GM18519 (cell line): ENCODE measurements at regions not wholly inside any gene's neighbourhood (a gene's known extent, or its start where the extent isn't known, plus 50 kb on each side); places are given as distances from the start of the nearest gene placed in this dataset.

Experiments
- ATAC-seq: cut with Tn5 transposase; IDR thresholded peaks from one replicate; pipeline ENCODE4 v1.9.1; 2021; ENCODE audit warnings: mild to moderate bottlenecking, moderate library complexity; ENCODE audit not compliant: unreplicated experiment, low FRiP score

DNA sequence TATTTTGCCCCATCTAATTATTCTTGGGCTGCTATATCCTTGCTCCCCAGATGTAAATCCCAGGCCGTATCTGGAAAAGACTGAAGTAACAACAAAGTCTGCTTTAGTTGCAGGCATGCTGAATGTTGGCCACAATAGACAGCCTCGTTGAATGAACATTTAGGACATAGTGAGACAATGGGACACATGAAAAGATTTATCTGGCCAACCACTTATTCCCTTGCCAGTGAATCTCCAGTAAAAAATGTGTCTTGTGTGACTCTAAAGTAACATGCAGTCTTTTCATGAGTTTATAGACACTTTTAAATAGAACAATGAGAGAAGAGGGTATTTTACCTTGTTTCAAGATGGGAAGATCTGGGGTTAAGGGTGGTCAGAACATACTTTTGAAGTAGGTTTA is 60.2 kb upstream of the STXBP6 start:
- ATAC-seq, result no peak

DNA sequence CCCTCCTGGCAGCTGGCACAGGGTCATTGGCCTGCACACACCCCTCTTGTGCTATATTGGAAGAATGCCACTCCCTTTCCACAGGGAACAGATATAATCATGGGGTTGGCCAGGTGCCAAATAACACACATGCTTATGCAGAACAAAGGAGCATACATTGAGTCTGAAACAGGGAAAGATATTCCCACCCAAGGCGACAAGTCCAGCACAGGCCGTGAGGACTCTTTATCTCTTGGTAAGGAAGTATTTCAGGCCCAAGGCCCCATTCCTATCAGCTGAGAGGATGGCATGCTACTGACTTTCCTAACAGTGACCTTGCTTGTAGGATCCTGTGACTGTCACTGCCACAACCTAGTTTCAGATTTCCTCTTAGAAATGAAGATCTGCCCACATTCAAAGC is 59.0 kb upstream of the STXBP6 start:
- no peak for ATAC-seq

DNA sequence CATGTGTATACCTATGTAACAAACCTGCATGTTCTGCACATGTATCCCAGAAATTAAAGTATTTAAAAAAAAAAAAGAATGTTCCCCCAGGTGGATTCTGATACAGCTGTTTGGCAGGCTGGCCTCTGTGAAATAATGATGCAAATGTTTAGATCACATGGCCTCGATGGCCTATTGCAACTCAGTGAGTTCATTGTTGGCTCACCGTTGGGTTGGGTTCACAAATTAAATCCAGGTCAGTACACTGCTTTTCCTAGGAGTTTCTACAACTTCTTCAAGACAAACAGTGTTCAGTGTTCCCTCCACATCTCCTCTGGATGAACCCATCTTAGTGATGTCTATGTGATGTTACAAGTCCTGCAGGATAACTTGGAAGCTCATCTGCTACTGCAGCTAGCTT is 58.3 kb upstream of the STXBP6 start:
- no peak for ATAC-seq

DNA sequence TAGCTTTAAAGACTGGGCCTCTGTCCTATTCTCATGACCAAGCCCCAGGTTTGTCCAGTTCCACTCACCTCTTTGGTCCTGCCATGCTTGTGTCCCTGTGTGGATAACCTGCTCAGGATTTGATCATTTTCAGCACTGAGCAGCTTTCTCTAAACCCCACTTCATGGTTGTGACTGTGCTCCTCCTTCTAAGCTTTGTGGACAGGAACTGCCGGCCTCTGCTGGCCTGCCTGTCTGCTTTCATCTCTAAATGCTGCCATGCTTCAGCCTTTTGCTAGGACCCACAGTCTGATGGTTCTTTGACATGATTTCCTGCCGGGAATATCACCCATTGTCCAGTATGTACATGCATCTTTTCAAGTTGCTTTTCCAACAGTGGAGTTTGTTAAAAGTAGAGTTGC is 53.9 kb upstream of the STXBP6 start:
- ATAC-seq, result no peak

DNA sequence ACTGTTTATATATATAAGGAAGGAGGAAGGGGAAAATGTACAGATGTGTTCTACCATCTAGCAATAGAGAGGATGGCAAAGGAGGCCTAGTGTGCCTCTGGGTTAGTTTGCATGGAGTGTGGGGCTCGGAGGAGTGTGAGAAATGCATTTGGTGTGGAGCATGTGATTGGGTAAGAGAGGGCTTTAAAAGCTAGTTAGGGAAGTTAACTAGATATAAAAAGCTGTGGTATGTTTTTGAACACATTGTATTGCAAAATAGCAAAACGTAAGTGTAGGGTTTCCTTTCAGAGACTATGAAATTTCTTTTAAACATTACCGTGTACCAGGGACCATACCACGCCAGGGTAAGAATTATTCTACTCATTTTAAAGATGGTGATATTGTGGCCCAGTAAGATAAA is 53.3 kb upstream of the STXBP6 start:
- ATAC-seq, result no peak

DNA sequence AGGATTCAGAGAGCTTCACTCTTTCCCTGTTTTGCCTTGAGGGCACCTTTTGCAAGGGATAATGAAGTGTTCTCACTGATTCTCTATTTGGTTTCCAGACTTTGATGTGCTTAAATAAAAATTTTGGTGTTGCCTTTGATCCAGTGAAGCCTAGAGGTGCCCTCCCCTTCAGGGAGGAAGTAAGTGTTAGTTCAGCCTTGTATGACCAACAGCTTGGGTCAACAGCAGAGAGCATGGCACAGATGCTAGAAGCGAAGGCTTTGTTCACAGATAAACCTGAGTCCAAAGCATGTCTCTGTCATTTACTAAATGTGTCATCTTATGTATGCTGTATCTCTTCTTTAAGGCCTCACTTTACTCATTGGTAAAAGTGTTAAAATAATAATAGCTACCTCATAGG is 52.8 kb upstream of the STXBP6 start:
- no peak for ATAC-seq

DNA sequence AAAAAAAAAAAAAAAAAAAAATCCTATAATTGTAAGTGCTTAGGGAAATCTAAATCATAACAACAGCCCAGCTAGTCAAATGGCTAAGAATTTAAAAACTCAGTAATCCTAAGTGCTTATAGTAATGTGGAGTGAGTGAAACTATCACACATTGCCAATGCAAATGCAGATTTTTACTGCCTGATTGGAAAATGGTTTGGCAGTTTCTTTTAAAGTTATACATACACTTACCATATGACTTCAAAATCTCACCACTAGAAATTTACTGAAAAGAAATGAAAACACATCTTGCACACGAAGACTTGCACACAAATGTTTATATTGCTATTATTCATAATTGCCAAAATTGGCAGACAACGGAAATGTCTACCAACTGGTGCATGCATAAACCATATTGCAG is 51.3 kb upstream of the STXBP6 start:
- no peak for ATAC-seq
